ENCODE measurements at regions not wholly inside any gene's neighbourhood (a gene's known extent, or its start where the extent isn't known, plus 50 kb on each side); places are given as distances from the start of the nearest gene placed in this dataset.
"Not testable (repeated sequence)": the region's sequence is repeated elsewhere in the genome, so short reads cannot be mapped to it uniquely, and the experiment has no call there.

DNA sequence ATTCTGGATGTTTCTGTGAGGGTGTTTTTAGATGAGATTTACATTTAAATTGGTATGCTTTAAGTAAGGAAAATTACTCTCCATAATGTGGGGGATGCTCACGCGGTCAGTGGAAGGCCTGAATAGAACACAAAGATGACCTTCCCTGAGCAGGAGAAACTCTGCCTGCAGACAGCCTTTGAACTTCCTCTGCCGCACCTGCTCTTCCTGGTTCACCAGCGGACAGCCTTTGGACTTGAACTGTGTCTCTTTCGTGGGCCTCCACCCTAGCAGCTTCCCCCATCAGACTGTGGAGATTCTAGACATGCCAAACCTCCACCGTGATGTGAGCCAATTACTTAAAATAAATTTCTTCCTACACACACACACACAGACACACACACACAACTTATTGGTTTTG lies 210.7 kb downstream of the EFCAB11 start:
- no peak for DNase-seq

DNA sequence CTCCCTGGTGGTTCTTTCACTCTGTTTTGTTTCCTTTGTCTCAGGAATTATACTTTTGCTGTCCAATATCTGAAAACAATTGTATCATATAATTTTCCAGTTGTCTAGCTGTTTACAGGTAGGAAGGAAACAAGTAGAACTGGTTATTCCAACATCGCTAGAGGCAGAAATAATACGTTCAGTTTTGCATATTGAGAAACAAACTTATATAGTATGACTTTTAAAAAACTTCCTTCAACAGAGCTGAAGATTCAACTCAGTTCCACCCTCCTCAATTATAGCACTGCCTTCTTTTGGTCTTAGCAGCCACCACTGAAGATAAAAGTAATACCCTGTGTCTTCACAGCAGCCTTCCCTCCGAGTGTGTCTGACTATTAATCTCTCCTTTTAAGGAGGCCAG lies 214.3 kb downstream of the EFCAB11 start:
- no peak for DNase-seq

DNA sequence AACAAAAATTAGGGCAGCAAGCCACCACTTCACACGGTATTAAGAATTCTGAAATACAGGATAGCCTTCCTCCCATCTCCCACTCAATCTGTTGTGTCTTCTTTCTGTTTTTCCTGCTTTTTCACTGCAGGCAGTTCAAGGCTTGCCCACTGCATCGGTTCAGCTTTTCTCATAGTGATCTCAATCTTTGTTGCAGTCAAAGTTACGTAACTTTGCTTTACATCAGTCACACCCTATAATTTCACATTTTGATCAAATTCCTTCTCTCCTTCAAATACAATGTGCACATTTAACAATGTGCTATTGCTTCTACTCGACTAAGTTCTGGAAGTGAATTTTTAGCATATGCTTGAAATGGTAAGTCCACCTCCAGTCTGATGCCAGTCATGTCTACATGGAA lies 217.6 kb downstream of the EFCAB11 start:
- DNase-seq, result no peak

DNA sequence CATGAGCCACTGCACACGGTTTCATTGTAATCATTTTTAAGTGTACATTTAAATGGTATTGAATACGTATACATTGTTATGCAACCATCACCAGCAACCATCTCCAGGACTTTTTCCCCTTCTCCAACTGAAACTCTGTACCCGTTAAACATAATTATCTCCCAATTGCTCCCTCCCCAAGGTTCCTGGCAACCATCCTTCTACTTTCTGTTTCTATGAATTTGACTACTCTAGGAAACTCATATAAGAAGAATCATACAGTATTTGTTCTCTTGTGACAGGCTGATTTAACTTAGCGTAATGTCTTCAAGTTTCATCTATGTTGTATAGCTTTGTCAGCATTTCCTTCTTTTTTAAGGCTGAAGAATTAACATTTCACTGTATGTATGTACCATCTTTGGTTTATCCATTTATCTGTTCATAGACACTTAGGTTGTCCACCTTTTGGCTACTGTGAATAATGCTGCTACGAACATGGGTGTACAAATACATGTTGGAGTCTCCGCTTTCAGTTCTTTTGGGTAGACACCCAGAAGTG lies 223.1 kb downstream of the EFCAB11 start:
- no peak for DNase-seq

DNA sequence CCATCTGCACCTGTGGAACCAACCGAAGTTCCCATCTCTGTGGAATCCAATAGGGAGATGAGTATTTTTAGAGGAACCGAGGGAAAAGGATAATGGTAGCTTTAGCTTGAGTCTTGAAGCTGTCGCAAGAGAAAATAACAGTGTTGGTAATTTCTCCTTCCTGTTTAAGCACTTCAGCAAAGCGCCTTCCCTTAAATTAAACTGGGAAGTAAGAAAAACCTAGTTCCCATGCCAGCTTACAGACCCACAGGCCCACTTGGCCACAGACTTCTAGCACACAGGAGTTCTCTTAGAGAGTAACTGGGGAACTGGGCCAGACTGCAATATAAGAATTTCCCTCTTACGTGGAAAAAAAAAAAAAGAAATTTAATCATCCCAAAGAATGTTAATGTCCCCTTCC lies 223.8 kb downstream of the EFCAB11 start:
- DNase-seq, result no peak

DNA sequence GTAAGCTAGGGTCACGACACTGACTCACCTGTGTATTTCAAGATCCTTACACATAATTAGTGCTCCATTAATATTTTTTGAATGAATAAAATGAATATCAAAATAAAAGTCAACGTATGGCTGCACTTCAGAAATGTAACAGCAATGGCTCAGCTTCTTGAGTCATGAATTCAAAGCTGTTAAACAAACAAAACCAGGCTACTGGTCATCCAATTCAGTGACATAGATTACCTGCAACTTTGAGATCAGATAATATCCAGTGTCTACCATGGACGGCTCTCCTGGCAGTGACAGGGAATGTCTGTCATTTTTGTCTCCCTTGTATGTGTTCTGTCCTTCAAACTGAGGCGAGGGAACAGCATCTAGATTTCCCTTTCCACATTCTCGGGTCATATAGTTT lies 225.6 kb downstream of the EFCAB11 start:
- DNase-seq, result no peak

DNA sequence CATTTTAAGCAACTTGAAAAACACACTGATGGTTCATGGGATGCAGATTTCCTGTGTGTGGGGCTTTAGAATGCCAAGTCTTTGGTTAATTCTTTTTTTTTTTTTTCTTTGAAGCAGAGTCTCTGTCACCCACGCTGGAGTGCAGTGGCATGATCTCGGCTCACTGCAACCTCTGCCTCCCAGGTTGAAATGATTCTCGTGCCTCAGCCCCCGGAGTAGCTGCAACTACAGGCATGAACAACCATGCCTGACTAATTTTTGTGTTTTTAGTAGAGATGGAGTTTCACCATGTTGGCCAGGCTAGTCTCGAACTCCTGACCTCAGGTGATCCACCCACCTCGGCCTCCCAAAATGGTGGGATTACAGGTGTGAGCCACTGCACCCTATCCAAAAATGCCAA lies 228.3 kb downstream of the EFCAB11 start:
- DNase-seq, result not testable (repeated sequence)

DNA sequence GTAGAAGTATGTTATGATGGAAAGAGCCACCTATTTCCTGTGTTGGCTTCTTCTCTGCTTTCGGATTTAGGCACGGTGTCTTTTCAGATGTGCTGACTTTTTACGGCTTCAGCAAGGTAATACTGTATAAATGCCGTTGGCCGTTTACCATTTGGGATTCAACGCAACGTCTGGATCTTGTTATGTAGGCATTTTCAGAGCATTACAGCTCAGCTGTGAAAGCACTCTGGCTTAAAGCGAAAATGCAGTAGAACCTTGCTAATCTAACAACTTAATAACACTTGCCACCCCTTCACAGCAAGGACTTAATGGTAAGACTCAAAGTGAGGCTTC lies 229.9 kb downstream of the EFCAB11 start:
- peak; percentile 60 for DNase-seq

DNA sequence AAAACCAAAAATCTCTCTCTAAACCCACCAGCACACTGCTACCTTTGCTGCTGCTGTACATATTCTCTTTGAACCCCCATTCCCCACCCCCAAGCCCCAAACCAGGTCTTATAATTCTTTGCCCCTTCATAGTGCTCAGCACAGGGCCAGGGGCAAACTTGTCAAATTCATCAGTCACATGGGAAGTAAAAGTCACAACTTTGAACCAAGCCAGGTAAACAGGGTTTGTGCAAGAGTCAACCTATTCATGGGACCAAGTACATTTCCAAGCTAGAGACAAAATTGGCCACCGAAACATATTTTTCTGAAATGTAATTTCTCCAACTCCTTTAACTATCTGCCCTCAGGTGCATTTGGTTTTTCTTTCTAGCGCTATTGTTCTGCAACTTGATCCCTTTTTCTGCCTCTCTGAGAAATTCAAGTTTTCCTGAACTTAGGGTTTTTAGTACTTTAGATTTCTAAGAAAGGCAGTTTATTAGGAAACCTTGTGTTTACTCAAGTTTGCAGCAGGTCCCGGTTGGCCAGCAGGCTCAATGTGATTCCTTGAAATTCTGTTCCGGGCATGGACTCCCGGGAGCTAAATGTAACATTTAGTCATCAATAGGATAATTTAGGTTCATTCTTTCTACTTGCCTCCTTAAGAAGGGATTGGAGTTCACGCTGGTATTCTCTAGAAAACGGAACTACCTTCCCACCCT lies 230.5 kb downstream of the EFCAB11 start:
- no peak for DNase-seq

DNA sequence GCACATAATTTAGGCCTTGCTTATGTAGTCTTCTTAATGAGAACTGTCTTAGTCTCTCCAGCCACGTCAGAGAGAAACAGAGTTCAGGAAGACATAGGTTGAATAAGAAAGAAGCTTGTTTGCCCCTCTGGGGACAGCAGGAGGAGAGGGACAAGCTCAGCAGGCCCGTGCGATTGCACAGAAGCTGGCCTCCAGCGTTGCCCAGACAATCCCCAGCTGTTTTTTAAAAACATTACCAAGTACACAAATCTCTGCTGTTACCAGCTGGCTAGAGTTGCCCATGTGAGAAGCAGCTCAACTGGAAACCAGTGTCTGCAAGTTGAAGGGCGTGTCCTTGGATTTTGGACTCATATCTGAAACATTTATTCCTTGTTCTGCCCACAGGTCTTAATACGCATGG lies 232.6 kb downstream of the EFCAB11 start:
- no peak for DNase-seq

DNA sequence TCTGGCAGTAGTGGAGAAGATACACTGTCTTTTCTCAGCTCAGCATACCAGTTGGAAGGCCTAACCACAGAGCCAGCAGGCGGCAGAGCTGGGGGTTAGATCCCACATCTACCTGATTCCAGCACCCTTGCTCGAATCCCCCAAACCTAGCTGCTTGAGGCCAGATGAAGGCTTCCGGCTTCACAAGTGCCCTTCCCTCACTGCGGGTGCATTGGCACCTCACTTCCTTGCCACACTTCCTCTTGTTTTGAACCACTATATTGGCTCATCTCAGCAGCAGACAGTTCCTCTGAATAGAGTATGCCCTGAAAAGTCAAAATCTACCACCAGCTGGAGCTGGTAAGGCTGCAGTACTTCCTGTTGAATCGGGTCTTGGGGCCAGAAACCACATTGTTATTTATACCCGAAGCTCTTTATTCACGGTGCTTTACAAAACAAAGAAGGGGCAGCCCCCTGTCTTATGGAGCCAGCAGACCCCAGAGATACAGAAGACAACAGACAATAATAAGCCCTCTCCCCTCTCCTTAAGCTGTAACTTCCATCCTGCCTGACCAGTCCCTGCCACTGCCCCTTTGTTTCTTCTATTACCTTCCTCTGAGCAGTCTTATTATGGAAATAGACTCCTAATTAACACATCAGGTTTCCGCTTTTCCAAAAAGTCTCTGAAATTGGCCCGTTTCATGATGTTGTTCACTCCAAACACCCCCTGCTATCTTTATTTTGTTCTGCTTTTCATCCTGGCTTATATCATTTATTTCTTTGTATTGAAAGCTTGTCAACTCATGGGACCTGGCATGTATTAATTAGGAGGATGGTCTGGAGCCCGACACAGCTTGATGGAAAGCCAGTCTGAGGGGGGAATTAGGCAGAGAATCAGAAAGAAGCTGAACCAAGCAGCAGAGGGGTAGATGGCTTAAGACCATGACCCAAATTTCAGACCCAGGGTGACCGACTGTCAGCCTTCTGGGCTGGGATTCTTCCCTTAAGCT lies 233.5 kb downstream of the EFCAB11 start:
- DNase-seq, result peak; percentile 90

DNA sequence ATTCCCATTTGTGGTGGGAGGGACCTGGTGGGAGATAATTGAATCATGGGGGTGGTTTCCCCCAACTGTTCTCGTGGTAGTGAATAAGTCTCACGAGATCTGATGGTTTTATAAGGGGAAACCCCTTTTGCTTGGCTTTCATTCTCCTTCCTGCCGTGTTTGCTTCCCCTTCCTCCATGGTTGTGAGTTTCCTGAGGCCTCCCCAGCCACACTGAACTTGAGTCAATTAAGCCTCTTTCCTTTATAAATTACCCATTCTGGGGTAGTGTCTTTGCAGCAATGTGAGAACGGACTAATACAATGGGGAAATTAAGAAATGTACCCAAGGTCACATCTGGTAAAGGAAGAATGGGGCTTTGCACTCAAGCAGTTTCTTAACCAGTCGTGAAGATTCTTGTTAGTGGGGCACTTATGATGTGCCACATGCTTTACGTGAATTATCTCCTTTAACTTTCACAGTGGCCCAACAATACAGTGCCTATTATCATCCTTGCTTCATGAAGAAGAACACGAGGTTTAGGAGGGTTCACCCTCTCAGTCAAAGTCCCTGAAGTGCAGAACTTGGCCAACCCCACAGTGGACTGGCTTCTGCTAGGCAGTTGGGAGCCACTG lies 234.3 kb downstream of the EFCAB11 start:
- peak; percentile 37 for DNase-seq

DNA sequence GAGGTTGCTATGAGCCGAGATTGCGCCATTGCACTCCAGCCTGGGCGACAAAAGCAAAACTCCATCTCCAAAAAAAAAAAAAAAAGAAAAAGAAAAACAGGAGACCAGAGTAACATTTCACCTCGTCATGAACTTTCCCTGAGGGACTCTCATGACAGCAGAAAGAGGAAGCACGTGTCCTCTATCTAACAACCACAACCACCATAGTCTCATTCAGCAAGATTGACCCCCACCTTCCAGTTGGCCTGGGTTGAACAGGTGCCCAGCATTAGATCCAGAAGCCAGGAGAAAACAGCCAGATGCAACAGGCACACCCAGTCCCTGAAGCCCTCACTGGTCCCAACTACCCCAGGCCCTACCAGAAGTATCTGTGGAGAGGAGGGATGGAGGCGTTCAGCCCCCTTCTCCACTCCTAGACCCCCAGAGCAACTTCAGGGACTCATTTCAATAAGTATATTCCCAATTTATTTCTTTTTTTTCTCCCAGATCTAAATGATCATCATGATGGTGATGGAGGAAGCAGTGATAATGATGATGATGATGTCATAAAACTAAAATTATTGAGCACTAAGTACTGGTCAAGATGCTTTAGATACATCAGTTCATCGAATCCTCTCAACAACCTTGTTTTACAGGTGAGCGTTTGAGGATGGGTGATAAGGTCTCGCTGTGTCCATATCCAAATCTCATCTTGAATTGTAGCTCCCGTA lies 235.0 kb downstream of the EFCAB11 start:
- no peak for DNase-seq

DNA sequence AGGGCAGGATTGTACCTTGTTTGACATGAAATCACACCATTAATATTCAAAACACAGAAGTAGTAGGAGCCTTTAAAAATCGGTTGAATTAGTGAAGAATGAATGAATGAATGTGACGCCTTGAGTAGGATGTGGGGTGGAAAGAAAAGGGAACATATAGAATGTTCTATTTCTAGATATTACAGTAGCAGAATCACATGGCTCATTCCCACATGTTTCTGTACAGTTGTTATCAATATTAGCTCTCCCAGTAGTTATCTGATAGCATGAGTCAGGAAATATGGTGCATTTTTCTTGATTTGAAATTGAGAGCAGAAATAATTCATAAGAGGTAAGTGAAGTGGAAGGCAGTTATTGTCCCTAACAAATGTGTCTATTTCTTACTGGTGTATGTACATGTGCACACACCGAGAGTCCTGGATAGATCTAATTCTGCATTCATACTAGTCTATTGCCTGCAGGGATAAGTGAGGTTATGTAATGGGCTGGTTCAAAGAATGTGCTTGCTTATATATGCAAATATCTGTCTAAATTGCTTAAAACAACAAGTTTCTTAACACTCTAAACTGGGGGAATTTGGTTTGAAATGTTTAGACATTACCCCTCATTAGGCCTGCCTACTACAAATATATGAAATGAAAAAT lies 245.4 kb downstream of the EFCAB11 start:
- DNase-seq, result no peak

DNA sequence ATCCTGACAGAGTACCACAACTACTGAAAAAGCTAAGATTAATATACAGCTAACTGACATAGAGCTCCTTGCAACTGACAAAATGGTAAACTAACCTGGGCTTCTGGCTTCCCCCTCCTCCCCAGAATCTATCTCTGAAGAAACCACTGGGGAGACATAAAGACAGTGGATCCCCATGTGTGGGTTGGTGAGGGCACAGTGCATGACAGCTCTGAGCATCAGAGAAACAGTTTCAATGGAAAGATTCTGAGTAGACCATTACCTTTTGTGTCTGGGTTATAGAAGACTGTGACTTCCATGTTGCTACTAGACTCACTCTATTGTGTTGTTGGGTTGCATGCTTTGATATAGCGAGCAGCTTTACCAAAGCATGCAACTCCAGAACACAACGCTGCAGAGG lies 247.4 kb downstream of the EFCAB11 start:
- DNase-seq, result no peak

DNA sequence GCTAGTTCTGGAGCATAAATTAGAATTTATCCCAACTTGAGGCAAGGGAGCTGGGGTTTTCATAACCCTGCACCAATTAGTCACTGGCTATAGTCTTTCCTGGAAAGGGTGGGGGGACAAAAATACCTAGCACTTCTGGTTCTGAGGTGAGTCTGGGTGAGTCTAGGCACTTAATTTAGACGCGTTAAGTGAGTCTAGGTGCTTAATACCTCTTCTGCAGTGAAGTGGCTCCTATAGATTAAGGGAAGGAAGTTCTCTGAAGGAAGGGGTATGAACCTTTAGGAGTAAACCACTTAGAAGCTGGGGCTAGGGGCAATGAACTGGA lies 251.7 kb downstream of the EFCAB11 start:
- no peak for DNase-seq

DNA sequence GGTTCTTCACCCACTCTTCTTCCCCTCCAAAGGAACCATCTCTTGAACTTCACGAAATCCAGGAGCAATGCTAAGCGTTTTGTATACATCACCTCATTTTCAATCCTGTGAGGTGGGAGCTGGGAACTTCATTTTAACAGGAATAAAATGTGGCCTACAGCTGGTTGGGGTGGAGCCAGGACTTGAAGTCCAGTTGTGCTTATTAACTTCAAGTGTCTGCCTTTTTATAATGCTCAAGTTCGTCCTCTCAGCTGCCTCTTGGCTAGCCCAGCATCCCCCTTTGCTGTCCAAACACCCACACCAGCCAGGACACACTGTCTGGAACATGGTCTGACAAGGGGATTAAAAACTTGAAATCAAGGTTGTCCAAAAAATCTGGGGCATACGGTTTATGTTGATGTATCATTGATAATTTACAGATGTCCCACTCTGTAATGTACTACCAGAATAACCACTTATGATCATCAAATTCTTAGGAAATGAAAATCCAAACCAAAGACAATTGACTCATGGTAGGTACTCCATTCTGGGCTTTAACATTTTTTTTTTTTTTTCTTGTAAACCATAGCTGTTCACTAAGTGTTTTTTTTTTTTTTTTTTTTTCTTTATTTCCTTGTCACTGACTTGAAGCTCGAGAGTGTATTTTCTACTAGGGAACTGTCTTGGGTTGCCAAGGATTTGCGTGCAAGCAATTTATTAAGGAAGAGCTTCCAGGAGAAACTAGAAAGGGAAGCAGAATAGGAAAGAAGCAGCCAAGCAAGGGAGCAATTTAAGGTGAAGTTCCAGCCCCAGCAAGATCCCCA lies 252.3 kb downstream of the EFCAB11 start:
- DNase-seq, result no peak

DNA sequence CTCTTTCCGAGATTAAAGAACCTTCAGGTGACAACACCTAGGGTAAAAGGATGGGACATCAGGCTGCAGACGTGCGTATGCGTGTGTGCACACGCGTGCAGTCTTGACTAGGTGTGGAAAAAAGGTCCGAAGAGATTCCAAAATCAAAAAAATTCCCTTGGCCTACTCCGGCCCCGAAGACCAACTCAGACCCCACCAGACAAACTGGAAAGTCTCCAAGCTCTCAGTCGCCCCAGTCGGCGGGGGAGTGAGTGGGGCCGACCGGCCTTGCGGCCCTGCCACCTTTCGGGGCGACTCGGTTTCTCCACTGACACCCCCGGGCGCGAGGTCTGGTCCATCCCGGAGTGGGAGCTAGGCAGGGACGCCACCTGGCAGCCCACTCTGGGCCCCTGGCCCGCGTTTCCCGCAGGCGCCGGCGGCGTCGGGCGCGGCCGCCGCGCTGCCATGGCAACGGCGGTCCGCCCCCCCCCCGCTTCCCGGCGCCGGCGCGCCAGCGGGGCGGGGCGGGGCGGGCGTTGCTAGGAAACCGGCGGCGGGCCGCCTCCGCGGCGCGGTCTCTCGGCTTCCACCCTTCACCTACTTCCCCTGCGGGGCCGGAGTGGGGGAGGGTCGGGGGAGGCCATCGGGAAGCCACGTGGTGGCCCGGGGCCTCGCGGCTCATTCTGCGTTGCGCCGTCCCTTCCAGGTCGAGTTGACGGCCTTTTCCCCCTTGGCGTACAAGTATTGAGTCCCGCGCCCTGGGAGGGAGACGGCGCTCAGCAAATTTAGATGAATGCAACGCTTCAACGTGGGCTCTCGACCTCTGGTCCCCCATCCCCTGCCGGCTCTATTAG lies 253.1 kb downstream of the EFCAB11 start:
- peak; percentile 89 for DNase-seq

DNA sequence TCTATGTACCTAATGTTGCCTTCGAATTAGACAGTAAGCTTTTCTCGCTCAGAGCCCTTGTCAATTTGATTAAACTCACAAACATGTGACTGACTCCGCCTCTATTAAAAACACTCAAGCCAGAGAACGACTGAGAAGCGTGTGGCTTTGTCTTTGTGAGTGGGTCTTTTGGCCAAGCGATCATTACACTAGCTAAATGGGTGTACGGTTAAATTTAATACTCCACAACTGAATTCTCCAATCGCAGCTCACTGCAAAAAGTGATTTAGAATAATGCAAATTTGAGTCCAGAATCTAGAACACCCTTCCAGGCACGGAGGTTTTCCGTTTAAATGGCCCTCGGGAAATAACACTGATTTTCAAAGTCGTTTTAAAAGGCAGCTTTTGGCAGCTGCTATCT lies 253.7 kb downstream of the EFCAB11 start:
- DNase-seq, result no peak

DNA sequence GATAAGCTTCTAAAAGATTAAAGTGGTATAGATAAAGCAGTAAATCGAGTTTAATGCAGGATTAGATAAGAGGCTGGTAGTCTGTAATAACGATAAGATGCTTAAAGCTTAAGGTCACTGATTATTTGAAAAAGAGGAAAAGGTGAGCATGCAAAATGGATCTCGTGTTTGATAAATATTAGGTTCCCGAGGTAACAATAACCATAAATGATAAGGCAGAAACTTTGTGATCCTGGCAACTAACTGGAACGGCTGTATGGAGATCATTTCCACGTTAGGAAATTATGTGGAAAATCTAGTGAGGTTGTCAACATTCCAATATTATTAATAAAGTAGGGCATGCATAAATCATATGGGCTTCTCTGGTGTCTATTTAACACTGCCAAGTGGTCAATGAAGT lies 255.5 kb downstream of the EFCAB11 start:
- DNase-seq, result no peak
